ENCODE measurements at regions not wholly inside any gene's neighbourhood (a gene's known extent, or its start where the extent isn't known, plus 50 kb on each side); places are given as distances from the start of the nearest gene placed in this dataset.
A peak's percentile ranks its signal among the peaks of the same experiment; 100 is the strongest.
"Not testable (repeated sequence)": the region's sequence is repeated elsewhere in the genome, so short reads cannot be mapped to it uniquely, and the experiment has no call there.

- no peak for DNase-seq (ENCODE audit: low spot score)
These were observed 649.8 kb upstream of the FSHR start for GRCh38 chr2:49804111-49804510.

- no peak for DNase-seq (ENCODE audit: low spot score)
These were observed 647.7 kb upstream of the FSHR start for GRCh38 chr2:49801898-49802450.

- no peak for DNase-seq (ENCODE audit: low spot score)
These were observed 644.3 kb upstream of the FSHR start for GRCh38 chr2:49798570-49798969.

DNA sequence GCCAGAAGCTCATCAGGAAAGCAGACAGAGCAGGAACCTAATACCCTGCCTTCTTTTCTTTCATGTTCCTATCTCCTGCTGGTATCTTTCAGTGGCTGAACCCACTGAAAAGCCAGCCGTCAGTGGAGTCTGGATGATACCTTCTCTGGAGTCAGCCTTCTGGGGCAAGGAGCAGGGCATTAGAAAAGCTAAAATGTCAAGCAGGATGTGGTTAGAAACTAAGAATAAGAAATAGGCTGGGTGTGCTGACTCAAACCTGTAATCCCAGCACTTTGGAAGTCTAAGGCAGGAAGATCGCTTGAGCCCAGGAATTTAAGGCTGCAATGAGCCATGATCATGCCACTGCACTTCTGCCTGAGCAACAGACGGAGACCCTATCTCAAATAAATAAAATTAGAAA is 642.0 kb upstream of the FSHR start:
- DNase-seq (ENCODE audit: low spot score): no peak

- no peak for DNase-seq (ENCODE audit: low spot score)
These were observed 640.1 kb upstream of the FSHR start for GRCh38 chr2:49794396-49794795.

GRCh38 chr2:49788300-49788699 is 634.0 kb upstream of the FSHR start:
- no peak for DNase-seq (ENCODE audit: low spot score)

DNA sequence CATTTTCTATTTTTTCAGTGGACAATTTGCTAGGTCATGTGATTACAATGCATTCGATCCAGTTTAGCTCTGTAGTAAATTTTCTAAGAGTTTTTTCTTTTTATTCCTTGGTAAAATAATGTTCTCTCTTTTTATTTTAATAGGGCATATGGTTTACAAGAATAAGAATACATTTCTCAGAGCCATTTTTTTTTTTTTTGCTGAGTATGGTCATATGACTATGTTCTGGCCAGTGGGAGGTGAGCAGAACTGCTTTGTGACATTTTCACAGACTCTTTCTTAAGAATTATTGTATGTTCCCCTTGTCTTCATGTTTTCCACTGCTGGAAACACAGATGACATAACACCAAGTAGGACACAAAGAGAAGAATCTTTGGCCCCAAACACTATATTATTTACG is 626.6 kb upstream of the FSHR start:
- DNase-seq (ENCODE audit: low spot score): no peak

DNA sequence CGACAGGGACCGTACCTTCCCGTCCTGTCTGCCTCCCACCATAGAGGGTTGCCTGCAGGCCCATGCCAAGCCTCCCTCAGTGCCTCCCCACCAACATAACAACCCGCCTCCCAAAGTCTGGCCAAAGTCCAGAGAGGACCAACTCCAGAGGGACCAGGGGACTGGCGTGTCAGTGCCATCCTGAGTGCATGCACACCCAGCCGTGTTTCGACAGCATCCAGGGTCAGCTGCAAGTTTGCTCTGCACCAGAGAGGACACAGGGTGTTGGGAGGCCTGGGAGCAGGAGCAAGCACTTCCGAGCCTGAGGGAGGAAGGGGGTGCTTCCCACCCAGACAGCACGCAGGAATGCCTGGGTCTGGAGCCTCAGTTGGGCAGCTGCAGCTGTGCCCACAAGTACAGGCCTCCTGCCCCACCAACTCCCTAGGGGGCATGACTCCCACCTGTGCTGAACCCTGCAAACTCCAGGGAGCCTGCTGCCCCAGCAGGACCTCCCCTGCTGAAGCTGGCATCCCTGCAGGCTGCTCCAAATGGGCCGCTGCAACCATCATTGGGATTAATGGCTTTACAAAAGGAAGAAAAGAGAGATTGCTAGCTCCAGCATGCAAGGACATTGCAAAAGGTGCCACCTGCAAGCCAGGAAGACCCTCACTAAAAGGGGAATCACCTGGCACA is 618.1 kb upstream of the FSHR start:
- no peak for DNase-seq (ENCODE audit: low spot score)

- DNase-seq (ENCODE audit: low spot score): peak; percentile 78
These were observed 616.6 kb upstream of the FSHR start for GRCh38 chr2:49770919-49771318.

DNA sequence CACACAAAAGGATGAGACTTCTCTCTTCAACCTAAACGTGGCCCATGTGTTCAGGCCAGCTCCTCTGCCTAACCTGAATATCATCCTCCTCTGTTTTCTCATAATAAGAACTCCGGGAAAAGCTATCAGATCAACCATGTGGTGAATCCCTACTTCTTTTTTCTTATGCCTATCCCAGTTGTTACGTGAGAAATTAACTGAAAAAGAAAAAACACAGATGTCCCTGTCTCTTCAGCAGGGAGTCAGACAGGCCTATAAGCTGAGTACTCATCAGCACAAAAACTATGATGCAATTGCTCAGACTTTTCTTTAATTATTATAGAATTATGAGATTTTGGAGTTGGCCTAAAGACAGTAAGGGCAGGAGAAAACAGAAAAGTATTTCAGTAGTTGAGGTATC is 613.0 kb upstream of the FSHR start:
- DNase-seq (ENCODE audit: low spot score): no peak

GRCh38 chr2:49755777-49756176 is 601.5 kb upstream of the FSHR start:
- no peak for DNase-seq (ENCODE audit: low spot score)

DNA sequence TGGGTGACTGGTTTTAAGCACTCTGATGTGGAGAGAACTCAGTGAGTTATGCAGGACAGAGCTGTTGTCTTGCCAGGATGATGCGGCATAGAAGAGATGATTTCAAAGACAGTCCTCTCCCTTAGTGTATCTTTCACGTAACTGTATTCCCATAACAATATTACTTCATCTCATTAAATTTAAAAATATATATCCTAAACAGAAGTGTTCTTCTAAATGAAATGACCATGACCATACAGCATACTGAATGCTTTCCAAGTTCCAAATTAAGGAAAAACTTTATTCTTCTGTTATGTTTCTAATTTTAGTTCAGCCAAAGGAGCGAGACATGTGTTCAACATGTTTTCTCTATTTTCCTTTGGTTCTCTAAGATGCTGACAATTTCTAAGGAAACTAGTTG is 600.1 kb upstream of the FSHR start:
- DNase-seq (ENCODE audit: low spot score): no peak

DNA sequence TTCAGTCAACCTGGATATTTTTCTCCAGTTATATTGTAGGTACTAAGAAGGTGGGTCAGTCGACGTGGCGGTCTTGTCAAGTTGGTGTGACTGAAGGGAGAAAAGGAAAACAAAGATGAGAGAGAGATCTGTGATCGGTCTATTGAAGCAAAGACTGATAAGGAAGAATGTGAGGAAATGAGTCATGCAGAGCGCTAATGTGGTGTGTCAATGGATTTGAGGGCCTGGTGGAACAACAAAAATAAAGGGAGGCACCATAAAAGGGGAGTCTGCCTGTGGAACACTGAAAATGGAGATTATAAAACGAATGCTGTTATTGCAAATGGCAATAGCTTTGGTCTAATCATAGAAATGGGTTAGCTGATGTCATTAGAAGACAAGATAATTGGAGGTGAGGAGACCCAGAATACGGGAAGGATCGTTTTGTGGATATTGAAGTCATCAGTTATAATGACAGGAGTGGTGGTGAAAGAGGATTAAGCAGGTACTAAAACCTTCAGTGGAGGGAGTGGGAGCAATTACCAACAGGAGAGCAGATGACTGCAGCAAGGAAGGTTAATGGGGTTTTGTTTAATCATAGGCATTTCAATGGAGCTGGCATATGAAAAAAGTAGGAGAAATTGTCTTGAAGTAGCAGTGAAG is 599.1 kb upstream of the FSHR start:
- no peak for DNase-seq (ENCODE audit: low spot score)

DNA sequence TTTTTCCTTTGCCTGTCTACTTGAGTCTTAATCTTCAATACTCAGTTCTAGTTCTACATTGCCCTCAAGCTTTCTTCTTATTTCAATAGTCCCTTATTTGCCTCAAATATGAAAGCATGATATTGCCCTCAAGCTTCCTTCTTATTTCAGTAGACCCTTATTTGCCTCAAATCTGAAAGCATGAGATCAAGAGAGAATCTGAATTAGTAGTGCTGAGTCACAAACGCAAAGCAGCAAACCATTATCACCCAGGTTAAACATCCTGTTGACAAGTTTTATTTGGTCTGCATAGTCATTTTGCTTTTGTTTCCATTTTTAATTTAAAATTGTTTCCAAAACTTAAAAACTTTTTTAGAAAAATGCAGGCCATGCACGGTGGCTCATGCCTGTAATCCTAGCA is 583.3 kb upstream of the FSHR start:
- DNase-seq (ENCODE audit: low spot score): no peak

- DNase-seq (ENCODE audit: low spot score): not testable (repeated sequence)
These were observed 578.6 kb upstream of the FSHR start for GRCh38 chr2:49732924-49733323.

- DNase-seq (ENCODE audit: low spot score): no peak
These were observed 564.9 kb upstream of the FSHR start for GRCh38 chr2:49719241-49719640.

DNA sequence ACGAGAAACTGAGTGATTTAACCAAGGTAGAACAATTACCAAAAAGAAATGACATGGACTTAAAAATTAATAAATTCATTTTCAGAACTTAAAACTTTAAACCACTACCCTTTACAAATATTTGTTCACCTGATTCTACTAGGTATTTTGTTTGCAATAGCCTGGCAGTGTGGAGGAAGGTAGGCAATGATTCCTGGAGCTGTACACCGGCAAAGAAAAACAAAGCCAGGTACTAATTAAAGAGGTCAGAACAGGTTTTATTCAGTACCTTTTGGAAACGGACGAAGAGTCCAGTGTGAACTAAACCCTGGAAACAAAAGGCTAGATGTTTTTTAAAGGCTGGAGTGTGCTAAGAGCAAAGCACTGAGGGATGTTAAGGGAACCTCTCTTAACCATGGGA is 561.3 kb upstream of the FSHR start:
- no peak for DNase-seq (ENCODE audit: low spot score)

- DNase-seq (ENCODE audit: low spot score): no peak
These were observed 560.1 kb upstream of the FSHR start for GRCh38 chr2:49714454-49714853.

- no peak for DNase-seq (ENCODE audit: low spot score)
These were observed 548.4 kb upstream of the FSHR start for GRCh38 chr2:49702740-49703139.

- DNase-seq (ENCODE audit: low spot score): no peak
These were observed 539.6 kb upstream of the FSHR start for GRCh38 chr2:49693961-49694360.

DNA sequence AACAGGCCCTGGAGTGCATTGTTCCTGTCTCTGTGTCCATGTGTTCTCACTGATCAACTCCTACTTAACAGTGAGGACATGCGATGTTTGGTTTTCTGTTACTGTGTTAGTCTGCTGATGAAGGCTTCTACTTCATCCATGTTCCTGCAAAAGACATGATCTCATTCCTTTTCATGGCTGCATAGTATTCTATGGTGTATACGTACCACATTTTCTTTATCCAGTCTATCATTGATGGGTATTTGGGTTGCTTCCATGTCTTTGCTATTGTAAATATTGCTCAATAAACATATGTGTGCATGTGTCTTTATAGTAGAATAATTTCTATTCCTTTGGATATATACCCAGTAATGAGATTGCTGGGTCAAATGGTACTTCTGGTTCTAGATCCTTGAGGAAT is 537.7 kb upstream of the FSHR start:
- not testable (repeated sequence) for DNase-seq (ENCODE audit: low spot score)

GRCh38 chr2:49687918-49688317 is 533.6 kb upstream of the FSHR start:
- no peak for DNase-seq (ENCODE audit: low spot score)

GRCh38 chr2:49686897-49687442 is 532.7 kb upstream of the FSHR start:
- no peak for DNase-seq (ENCODE audit: low spot score)

- no peak for DNase-seq (ENCODE audit: low spot score)
These were observed 532.0 kb upstream of the FSHR start for GRCh38 chr2:49686291-49686690.
